Stomach (tissue), 4 donors: ENCODE measurements at regions not wholly inside any gene's neighbourhood (a gene's known extent, or its start where the extent isn't known, plus 50 kb on each side); places are given as distances from the start of the nearest gene placed in this dataset.

Experiments used
- POLR2AphosphoS5 ChIP-seq, 3 donors: sonication (generic); formaldehyde crosslinking; IDR thresholded peaks; one replicate each; pipeline ENCODE4 v1.6.1; 2016; ENCODE audit warnings: antibody characterized with exemption in 3 of 3
- TF ChIP-seq, protein P1 (sequence below), 7 experiments: fragments of 450-650 bp in 4 of 7; fragments of 200-600 bp in 3 of 7; sonication (generic) in 3 of 7; IDR thresholded peaks; one replicate each; pipeline ENCODE4 v1.5.1; 2016 to 2019; ENCODE audit warnings: antibody characterized with exemption in 7 of 7, control low read depth in 2 of 7, mild to moderate bottlenecking in 1 of 7

DNA sequence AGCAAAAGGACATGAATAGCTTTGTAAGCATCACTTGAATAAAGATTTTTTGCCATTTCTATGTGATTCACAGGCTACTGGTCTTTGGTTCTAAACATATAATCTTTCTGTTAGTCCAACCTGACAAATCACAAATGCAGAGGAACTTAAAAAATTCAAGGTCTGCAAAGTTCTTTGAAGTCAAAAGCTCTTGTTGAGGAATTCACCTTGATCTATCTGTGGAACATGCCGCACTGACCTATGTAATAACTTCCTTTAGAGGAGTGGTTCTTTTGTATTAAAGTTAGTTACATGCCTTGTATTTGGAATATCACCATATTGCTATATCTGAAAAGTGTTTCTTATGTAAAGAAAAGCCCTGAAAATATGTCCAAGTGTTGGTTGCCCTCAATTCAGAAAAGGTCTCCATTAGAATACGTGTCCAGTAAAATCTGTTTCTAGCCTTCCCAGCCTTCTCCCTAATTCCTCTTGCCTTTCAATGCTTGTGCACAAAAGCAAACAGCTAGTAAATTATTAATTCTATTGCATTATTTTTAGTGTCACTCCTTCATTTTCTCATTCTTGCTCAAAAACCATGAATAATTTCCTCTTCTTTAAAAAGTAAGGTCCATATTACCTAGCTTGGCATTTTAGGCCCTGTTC is 1192.8 kb downstream of the FLRT2 start:
- TF ChIP-seq, protein P1, sequence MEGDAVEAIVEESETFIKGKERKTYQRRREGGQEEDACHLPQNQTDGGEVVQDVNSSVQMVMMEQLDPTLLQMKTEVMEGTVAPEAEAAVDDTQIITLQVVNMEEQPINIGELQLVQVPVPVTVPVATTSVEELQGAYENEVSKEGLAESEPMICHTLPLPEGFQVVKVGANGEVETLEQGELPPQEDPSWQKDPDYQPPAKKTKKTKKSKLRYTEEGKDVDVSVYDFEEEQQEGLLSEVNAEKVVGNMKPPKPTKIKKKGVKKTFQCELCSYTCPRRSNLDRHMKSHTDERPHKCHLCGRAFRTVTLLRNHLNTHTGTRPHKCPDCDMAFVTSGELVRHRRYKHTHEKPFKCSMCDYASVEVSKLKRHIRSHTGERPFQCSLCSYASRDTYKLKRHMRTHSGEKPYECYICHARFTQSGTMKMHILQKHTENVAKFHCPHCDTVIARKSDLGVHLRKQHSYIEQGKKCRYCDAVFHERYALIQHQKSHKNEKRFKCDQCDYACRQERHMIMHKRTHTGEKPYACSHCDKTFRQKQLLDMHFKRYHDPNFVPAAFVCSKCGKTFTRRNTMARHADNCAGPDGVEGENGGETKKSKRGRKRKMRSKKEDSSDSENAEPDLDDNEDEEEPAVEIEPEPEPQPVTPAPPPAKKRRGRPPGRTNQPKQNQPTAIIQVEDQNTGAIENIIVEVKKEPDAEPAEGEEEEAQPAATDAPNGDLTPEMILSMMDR (IDR thresholded peaks at IDR 0.05): no peak
- TF ChIP-seq POLR2AphosphoS5 (IDR thresholded peaks at IDR 0.05): no peak
